ENCODE measurements at regions not wholly inside any gene's neighbourhood (a gene's known extent, or its start where the extent isn't known, plus 50 kb on each side); places are given as distances from the start of the nearest gene placed in this dataset.

DNA sequence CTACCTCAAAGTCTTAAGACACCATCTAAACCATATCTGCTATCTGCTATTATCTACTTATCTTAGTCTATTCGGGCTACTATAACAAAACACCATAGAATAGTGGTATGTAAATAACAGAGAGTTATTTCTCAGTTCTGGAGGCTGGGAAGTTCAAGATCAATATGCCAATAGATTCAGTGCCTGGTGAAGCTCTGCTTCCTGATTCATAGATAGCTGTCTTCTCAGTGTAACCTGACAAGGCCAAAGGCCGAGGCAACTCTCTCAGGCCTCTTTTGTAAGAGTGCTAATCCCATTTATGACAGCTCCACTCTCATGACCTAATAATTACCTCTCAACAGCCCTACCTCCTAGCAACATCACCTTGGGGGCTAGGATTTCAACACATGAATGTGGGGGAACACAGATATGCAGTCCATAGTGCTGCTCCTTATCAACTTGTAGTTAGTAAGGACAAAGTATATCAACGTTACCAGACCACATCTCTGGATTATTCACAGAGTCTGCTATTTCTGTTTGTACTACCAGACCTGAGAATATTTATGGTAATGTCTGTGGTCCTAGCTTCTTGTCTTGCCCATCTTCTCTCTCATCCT lies 297.8 kb downstream of the FOXG1 start:
- no peaks in the 10 kb centered on the region for H3K4me1 ChIP-seq (ENCODE audit: control insufficient read depth, insufficient read depth, low read length)
- H3K27ac ChIP-seq (ENCODE audit: extremely low read depth, low read depth, low read length), result no peak overlapping the region
- no peak overlapping the region for H3K4me3 ChIP-seq (ENCODE audit: low read depth, low read length)
- ChIA-PET POLR2A (no interaction called here), CTCF (no interaction called here)
- no peaks in the 10 kb centered on the region for H3K36me3 ChIP-seq (ENCODE audit: control insufficient read depth in 2 of 2, insufficient read depth in 1 of 2, low read length in 2 of 2)
- H3K9me3 ChIP-seq (ENCODE audit: control insufficient read depth, insufficient read depth, low read depth, low read length), result no peaks in the 10 kb centered on the region
- TF ChIP-seq ZNF785 (tag by site-specific recombination; IDR thresholded peaks at IDR 0.05) (no peak), ZSCAN16 (tag by site-specific recombination; IDR thresholded peaks at IDR 0.05) (no peak), ZNF747 (tag by site-specific recombination; IDR thresholded peaks at IDR 0.05) (no peak), ZNF10 (tag by site-specific recombination; IDR thresholded peaks at IDR 0.05) (no peak), TRIM28 (IDR thresholded peaks at IDR 0.05; ENCODE audit: borderline replicate concordance, low read length) (no peak), ZNF366 (tag by site-specific recombination; conservative IDR thresholded peaks at IDR 0.05) (no peak), ZNF558 (tag by site-specific recombination; IDR thresholded peaks at IDR 0.05) (no peak), ZBTB8A (tag by site-specific recombination; IDR thresholded peaks at IDR 0.05) (no peak), ZNF571 (tag by site-specific recombination; IDR thresholded peaks at IDR 0.05) (no peak)
- TF ChIP-seq, protein P1, sequence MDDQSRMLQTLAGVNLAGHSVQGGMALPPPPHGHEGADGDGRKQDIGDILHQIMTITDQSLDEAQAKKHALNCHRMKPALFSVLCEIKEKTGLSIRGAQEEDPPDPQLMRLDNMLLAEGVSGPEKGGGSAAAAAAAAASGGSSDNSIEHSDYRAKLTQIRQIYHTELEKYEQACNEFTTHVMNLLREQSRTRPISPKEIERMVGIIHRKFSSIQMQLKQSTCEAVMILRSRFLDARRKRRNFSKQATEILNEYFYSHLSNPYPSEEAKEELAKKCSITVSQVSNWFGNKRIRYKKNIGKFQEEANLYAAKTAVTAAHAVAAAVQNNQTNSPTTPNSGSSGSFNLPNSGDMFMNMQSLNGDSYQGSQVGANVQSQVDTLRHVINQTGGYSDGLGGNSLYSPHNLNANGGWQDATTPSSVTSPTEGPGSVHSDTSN (CRISPR knock-in tag; IDR thresholded peaks at IDR 0.05), result no peak

DNA sequence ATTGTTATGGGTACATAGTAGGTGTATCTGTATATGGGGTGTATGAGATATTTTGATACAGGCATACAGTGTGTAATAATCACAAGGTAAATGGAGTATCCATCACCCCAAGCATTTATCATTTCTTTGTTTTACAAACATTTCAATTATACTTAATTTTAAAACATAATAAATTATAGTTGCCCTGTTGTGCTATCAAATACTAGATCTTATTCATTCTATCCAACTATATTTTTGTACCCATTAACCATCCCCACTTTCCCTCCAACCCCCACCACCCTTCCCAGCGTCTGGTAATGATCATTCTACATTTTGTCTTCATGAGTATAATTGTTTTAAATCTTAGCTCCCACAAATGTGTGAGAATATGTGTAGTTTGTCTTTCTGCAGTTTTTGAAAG lies 302.6 kb downstream of the FOXG1 start:
- CTCF ChIA-PET, result interaction anchor here (0.6 kb wide), 1 partner anchor 467 kb away, joined by 3 read pairs; no protein-coding TSS in a partner anchor
- Histone ChIP-seq H3K4me1 (ENCODE audit: control insufficient read depth, insufficient read depth, low read length) (no peaks in the 10 kb centered on the region), H3K27ac (ENCODE audit: extremely low read depth, low read depth, low read length) (no peak overlapping the region), H3K36me3 (ENCODE audit: control insufficient read depth in 2 of 2, insufficient read depth in 1 of 2, low read length in 2 of 2) (no peaks in the 10 kb centered on the region), H3K4me3 (ENCODE audit: low read depth, low read length) (no peak overlapping the region), H3K9me3 (ENCODE audit: control insufficient read depth, insufficient read depth, low read depth, low read length) (no peaks in the 10 kb centered on the region)
- TF ChIP-seq, protein P2, sequence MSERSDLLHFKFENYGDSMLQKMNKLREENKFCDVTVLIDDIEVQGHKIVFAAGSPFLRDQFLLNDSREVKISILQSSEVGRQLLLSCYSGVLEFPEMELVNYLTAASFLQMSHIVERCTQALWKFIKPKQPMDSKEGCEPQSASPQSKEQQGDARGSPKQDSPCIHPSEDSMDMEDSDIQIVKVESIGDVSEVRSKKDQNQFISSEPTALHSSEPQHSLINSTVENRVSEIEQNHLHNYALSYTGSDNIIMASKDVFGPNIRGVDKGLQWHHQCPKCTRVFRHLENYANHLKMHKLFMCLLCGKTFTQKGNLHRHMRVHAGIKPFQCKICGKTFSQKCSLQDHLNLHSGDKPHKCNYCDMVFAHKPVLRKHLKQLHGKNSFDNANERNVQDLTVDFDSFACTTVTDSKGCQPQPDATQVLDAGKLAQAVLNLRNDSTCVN (tag by site-specific recombination; optimal IDR thresholded peaks at IDR 0.05), result no peak
- POLR2A ChIA-PET, result no interaction called here

DNA sequence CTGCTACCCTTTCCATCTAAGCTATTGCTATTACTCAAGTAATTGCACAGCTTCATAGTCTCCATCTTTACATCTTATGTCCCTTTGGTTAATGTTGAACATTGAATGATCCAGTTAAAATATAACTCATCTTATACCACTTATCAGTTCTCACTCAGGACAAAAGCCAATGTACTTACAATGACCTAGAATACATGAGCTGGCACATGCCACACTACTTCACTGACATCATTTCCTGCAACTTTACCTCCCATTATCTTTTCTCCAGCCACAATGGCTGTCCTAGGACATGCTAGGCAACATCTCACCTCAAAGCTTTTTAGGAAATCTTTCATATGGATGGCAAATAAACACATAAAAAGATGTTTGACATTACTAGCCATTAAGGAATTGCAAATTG lies 309.2 kb downstream of the FOXG1 start:
- CTCF ChIA-PET, result no interaction called here
- no peak overlapping the region for H3K27ac ChIP-seq (ENCODE audit: extremely low read depth, low read depth, low read length)
- no peak overlapping the region for H3K4me3 ChIP-seq (ENCODE audit: low read depth, low read length)
- H3K36me3 ChIP-seq (ENCODE audit: control insufficient read depth in 2 of 2, insufficient read depth in 1 of 2, low read length in 2 of 2), result no peaks in the 10 kb centered on the region
- POLR2A ChIA-PET, result no interaction called here
- no peaks in the 10 kb centered on the region for H3K4me1 ChIP-seq (ENCODE audit: control insufficient read depth, insufficient read depth, low read length)
- no peaks in the 10 kb centered on the region for H3K9me3 ChIP-seq (ENCODE audit: control insufficient read depth, insufficient read depth, low read depth, low read length)
- TF ChIP-seq, protein P3, sequence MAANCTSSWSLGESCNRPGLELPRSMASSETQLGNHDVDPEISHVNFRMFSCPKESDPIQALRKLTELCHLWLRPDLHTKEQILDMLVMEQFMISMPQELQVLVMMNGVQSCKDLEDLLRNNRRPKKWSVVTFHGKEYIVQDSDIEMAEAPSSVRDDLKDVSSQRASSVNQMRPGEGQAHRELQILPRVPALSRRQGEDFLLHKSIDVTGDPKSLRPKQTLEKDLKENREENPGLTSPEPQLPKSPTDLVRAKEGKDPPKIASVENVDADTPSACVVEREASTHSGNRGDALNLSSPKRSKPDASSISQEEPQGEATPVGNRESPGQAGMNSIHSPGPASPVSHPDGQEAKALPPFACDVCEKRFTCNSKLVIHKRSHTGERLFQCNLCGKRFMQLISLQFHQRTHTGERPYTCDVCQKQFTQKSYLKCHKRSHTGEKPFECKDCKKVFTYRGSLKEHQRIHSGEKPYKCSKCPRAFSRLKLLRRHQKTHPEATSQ (tag by site-specific recombination; IDR thresholded peaks at IDR 0.05), result no peak
- TF ChIP-seq, protein P4, sequence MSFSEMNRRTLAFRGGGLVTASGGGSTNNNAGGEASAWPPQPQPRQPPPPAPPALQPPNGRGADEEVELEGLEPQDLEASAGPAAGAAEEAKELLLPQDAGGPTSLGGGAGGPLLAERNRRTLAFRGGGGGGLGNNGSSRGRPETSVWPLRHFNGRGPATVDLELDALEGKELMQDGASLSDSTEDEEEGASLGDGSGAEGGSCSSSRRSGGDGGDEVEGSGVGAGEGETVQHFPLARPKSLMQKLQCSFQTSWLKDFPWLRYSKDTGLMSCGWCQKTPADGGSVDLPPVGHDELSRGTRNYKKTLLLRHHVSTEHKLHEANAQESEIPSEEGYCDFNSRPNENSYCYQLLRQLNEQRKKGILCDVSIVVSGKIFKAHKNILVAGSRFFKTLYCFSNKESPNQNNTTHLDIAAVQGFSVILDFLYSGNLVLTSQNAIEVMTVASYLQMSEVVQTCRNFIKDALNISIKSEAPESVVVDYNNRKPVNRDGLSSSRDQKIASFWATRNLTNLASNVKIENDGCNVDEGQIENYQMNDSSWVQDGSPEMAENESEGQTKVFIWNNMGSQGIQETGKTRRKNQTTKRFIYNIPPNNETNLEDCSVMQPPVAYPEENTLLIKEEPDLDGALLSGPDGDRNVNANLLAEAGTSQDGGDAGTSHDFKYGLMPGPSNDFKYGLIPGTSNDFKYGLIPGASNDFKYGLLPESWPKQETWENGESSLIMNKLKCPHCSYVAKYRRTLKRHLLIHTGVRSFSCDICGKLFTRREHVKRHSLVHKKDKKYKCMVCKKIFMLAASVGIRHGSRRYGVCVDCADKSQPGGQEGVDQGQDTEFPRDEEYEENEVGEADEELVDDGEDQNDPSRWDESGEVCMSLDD (tag by site-specific recombination; IDR thresholded peaks at IDR 0.05), result no peak
- TF ChIP-seq TCF7L2 (IDR thresholded peaks at IDR 0.05; ENCODE audit: borderline replicate concordance, low read depth, low read length), result no peak
- TF ChIP-seq ZNF175 (tag by site-specific recombination; IDR thresholded peaks at IDR 0.05), result no peak
- TF ChIP-seq, protein P5, sequence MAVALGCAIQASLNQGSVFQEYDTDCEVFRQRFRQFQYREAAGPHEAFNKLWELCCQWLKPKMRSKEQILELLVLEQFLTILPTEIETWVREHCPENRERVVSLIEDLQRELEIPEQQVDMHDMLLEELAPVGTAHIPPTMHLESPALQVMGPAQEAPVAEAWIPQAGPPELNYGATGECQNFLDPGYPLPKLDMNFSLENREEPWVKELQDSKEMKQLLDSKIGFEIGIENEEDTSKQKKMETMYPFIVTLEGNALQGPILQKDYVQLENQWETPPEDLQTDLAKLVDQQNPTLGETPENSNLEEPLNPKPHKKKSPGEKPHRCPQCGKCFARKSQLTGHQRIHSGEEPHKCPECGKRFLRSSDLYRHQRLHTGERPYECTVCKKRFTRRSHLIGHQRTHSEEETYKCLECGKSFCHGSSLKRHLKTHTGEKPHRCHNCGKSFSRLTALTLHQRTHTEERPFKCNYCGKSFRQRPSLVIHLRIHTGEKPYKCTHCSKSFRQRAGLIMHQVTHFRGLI (tag by site-specific recombination; IDR thresholded peaks at IDR 0.05), result no peak
- TF ChIP-seq KLF16 (tag by site-specific recombination; IDR thresholded peaks at IDR 0.05), result no peak
- TF ChIP-seq ZNF140 (tag by site-specific recombination; IDR thresholded peaks at IDR 0.05), result no peak
- TF ChIP-seq ZNF354C (tag by site-specific recombination; IDR thresholded peaks at IDR 0.05; ENCODE audit: borderline replicate concordance, low read depth), result no peak
- TF ChIP-seq ZNF223 (tag by site-specific recombination; IDR thresholded peaks at IDR 0.05), result no peak
